LNCAP (cell line): ENCODE measurements at regions not wholly inside any gene's neighbourhood (a gene's known extent, or its start where the extent isn't known, plus 50 kb on each side); places are given as distances from the start of the nearest gene placed in this dataset.

Experiments used
- CTCF ChIP-seq: fragments of 450-650 bp; IDR thresholded peaks from 2 replicates; pipeline ENCODE4 v1.5.1; 2017; ENCODE audit warnings: mild to moderate bottlenecking

GRCh38 chr4:140308366-140309123 lies 64.9 kb upstream of the SCOC start:
- no peak for TF ChIP-seq CTCF

- TF ChIP-seq CTCF = no peak
Measured at GRCh38 chr4:140305053-140305452, 68.4 kb upstream of the SCOC start.

GRCh38 chr4:140304346-140304745 lies 69.1 kb upstream of the SCOC start:
- TF ChIP-seq CTCF = no peak

GRCh38 chr4:140302151-140302859 lies 71.1 kb upstream of the SCOC start:
- no peak for TF ChIP-seq CTCF

- TF ChIP-seq CTCF = no peak
Measured at GRCh38 chr4:140300271-140300970, 73.0 kb upstream of the SCOC start.

- no peak for TF ChIP-seq CTCF
Measured at GRCh38 chr4:140298001-140298400, 75.4 kb upstream of the SCOC start.

- no peak for TF ChIP-seq CTCF
Measured at GRCh38 chr4:140297221-140297570, 76.2 kb upstream of the SCOC start.
